ENCODE measurements at regions not wholly inside any gene's neighbourhood (a gene's known extent, or its start where the extent isn't known, plus 50 kb on each side); places are given as distances from the start of the nearest gene placed in this dataset.

- in situ Hi-C loops (cut with MboI; ENCODE audit: low sequenced_read_pairs, unreplicated experiment), result no loop called here
- TF ChIP-seq CTCF (IDR thresholded peaks at IDR 0.05; ENCODE audit: borderline replicate concordance, control extremely low read depth, extremely low read depth, insufficient read depth, missing control alignments), result no peak
- no peak for DNase-seq (ENCODE audit: low spot score)
Observed at GRCh38 chr15:31843426-31844055, 186.8 kb upstream of the CHRNA7 start.

- in situ Hi-C loops (cut with MboI; ENCODE audit: low sequenced_read_pairs, unreplicated experiment), result no loop called here
- DNase-seq (ENCODE audit: low spot score), result no peak
- no peak for TF ChIP-seq CTCF (IDR thresholded peaks at IDR 0.05; ENCODE audit: borderline replicate concordance, control extremely low read depth, extremely low read depth, insufficient read depth, missing control alignments)
Observed at GRCh38 chr15:31845791-31846190, 184.5 kb upstream of the CHRNA7 start.

GRCh38 chr15:31847961-31848360 lies 182.4 kb upstream of the CHRNA7 start:
- no peak for TF ChIP-seq CTCF (IDR thresholded peaks at IDR 0.05; ENCODE audit: borderline replicate concordance, control extremely low read depth, extremely low read depth, insufficient read depth, missing control alignments)
- no peak for DNase-seq (ENCODE audit: low spot score)
- in situ Hi-C loops (cut with MboI; ENCODE audit: low sequenced_read_pairs, unreplicated experiment), result no loop called here

- TF ChIP-seq CTCF (IDR thresholded peaks at IDR 0.05; ENCODE audit: borderline replicate concordance, control extremely low read depth, extremely low read depth, insufficient read depth, missing control alignments), result no peak
- in situ Hi-C loops (cut with MboI; ENCODE audit: low sequenced_read_pairs, unreplicated experiment), result no loop called here
- DNase-seq (ENCODE audit: low spot score), result no peak
Observed at GRCh38 chr15:31848621-31849020, 181.7 kb upstream of the CHRNA7 start.

GRCh38 chr15:31852933-31853799 lies 177.1 kb upstream of the CHRNA7 start:
- in situ Hi-C loops (cut with MboI; ENCODE audit: low sequenced_read_pairs, unreplicated experiment), result no loop called here
- TF ChIP-seq CTCF (IDR thresholded peaks at IDR 0.05; ENCODE audit: borderline replicate concordance, control extremely low read depth, extremely low read depth, insufficient read depth, missing control alignments), result no peak
- DNase-seq (ENCODE audit: low spot score), result no peak

- no peak for TF ChIP-seq CTCF (IDR thresholded peaks at IDR 0.05; ENCODE audit: borderline replicate concordance, control extremely low read depth, extremely low read depth, insufficient read depth, missing control alignments)
- DNase-seq (ENCODE audit: low spot score), result no peak
- in situ Hi-C loops (cut with MboI; ENCODE audit: low sequenced_read_pairs, unreplicated experiment), result no loop called here
Observed at GRCh38 chr15:31856581-31856980, 173.7 kb upstream of the CHRNA7 start.

Data from GM13976 (cell line).